ENCODE measurements at regions not wholly inside any gene's neighbourhood (a gene's known extent, or its start where the extent isn't known, plus 50 kb on each side); places are given as distances from the start of the nearest gene placed in this dataset.

DNA sequence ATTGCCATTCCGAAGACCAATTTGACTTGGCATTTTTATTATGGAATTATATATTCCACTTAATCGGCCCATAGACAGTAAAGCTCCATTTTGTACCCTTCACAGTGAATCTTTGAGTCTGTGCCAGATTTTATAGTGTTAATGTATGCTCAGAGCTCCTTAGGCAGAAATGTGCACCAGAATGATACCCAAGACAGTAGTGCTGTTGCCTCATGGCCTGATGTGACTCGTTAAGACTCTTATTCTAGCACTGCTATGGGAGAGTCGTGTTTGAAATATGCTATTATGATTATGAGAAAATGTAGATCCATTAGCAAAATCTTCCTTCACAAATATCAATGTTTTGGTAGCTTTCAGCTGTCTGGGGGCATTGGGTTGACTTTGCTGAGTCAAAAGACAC is 209.8 kb upstream of the RAG2 start:
- DNase-seq, result no peak

DNA sequence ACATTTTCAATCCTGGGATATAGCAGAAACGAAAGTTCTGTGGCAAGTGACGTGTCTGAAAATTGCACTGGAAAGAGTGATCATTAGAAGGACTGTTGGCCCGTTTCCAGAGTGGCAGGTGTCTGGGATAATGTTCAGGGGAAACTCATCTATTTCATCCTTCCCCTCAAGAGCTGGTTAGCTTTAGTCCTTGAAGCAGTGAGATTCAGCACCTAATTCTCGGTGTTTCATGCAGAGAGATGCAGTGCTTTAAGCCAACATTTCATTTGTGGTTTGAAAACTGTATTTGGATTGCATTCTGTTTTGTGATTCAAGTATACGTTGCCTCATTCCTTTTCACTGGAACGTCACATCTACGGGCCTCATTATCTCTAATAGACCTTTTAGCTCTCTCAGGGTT is 205.0 kb upstream of the RAG2 start:
- no peak for DNase-seq

DNA sequence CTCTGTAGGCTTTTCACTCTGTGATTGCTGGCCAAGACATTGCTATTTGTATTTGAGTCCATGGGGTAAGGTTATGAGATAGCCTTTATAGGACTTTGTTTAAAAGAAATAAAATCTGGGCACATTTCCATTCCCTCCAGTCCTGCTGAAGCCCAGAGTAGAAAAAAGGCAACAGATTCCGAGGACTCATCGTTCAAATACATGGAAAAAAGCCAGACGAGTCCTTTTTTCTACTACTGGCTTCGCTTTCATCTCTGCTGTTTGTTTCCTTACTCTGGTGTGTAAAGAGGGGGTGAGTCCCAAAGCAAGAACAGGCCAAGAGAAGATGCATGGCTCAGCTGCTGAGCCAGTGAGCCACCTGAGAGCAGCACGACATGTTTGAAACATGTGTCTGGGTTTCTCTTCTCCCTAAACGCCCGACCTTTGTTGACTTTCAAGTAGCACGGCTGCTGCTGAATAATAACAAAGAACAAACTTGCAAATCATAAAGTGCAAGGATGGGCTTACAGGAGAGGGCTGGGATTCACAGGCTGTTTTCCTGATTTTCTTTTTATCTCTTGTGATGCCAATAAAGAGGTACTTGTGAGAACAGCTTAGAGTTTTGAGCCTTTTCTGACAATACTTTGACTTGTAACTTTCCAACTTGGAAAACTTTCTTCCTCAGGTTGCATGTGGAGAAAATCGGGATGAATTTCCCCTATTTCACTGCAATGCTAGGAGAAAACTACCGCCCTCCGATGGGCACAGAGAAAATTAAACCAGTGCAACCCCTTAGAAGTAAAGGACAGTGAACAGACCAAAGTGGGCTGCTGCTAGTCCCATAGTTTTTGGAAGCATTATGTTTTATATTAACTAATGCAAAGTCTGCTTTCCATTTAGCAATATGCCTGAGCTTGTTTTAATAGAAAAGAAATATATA is 195.2 kb upstream of the RAG2 start:
- no peak for DNase-seq

DNA sequence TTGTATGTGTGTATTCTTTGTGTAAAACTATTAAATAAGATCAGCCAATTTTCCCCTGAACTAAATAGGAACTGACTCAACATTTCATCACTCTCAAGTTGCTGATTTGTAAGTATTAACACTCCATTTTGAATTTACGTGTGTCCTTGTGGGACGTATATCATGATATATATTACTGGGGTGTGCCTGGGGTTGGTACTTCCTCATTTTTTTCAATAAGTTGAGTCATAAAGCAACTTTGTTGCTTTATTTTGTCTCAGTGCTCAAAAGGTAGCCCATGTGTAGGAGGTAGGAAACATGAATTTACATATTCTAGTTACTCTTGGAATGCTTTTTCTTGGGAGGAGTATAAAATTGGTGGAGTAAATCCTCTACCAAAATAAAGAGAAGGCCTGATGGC is 193.9 kb upstream of the RAG2 start:
- DNase-seq, result no peak

DNA sequence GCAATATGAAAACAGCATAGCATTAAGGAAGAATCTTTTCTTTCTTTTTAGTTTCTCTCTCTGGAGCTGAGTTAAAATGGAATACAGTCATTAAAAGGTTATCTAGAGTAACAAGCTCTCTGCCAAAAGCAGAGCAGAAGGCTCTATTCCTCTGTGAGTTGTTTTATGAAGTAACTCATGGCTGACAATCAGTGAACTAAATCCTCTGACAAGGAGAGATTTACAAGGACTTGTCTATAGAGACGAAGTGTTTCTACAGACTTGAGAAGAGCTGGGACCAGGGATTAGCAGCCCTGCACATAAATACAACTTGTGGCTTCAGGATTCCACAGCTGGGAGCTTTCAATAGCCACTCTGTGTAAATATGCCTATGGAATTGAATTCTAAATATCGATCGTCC is 192.5 kb upstream of the RAG2 start:
- DNase-seq, result no peak

DNA sequence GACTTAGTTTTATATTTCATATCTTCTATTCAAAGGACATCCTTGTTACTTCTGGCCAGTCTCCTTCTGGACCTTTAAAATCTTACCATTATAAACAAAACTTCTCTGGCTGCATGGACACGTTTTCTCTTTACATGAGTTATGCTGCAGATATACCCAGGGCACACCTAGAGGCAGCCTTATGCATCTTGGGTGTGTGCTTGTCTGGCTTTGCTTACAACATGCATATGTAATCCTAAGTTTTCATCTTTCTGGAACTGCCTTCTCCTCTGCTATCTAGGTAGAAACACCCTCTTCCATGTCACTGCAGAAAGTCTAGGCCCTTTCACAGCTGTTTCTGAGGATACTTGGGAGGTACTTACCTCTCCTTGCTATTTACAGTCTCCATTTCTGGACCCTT is 185.8 kb upstream of the RAG2 start:
- DNase-seq, result no peak

DNA sequence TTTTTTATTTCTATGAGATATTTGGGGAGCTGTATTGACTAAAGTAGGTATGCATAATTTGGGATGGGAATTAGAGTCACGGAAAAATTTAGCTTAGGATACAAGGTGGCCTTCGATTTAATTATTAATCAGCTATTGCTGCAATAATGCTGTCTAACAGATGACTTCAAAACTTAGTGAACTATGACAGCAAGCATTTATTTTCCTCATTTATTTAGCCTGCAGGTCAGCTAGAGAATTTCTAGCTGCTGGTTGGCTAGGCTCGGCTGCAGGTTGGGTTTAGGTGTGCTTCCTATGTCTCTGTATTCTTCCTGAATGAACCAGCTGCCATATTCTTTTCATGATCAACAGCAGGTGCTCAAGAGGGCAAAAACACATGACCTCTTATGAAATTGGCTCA is 181.8 kb upstream of the RAG2 start:
- DNase-seq, result no peak

DNA sequence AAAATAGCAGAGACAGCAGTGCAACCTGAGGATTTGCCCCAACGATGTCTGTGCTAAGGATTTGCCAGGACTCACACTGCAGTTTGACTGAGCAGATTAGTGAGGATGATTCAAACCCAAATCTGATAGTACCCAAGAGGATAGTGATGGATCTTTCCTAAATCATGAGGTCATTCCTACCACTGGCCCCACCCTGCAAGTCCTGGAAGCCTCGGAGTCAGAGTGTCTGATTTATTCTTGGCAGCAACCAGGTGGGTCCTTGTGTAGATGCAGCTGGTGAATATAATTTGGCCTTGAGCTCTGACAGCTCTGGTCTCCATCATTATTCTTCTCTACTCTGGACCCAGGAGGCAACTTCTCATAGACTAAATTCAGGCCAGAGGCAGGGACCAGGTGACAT is 179.3 kb upstream of the RAG2 start:
- DNase-seq, result no peak

DNA sequence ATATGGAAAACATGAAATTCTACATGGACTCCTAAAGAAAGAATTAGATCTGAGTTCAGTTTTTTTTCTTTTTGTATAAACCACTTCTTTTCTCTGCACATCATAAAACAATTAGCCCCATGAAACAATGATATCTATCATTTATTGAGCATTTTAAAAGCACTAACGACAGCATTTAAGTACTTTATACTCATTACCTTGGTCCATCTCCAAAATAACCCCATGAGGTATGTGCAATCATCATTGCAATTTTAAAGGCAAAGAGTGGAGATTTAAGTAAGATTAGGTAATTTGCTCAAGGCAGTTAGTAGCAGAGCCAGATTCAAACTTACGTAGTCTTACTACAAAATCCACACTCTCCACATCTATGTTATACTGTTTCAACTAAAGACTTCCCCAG is 177.7 kb upstream of the RAG2 start:
- DNase-seq, result no peak

DNA sequence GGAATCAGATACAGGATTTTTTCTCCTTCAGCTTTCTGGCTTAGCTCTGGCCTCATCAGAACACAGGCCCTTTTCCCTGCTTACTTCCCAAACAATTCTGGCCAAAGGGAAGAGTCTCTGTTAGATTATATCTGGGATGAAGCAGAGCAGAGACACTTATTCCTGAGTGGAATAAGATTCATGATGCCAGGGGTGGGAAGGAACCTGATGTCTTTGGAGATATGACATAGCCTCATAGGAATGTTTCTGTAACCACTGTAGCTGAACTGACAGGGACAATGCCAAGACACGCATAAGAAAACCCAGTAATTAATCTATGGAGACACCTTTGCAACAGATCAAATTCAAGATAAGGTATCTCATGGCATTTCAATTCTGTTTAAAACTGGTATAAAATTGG is 177.1 kb upstream of the RAG2 start:
- DNase-seq, result no peak

DNA sequence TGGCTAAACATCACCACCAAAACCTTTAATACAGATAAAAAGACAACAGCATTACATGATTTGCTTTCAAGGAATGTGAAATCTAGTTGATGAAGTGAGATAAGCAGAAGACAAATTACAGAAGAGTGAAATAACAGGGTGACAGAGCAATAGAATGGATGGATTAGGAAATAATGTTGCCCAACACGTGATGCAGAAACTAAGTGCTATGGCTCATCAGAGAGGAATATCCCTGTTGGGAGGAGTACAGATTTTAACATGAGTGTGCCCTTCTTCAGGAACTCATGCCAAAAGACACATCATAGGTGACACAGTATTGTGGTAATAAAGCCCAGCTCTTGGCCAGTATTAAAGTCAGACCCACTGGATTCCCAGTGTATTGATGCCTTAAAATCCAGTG is 176.6 kb upstream of the RAG2 start:
- DNase-seq, result no peak

DNA sequence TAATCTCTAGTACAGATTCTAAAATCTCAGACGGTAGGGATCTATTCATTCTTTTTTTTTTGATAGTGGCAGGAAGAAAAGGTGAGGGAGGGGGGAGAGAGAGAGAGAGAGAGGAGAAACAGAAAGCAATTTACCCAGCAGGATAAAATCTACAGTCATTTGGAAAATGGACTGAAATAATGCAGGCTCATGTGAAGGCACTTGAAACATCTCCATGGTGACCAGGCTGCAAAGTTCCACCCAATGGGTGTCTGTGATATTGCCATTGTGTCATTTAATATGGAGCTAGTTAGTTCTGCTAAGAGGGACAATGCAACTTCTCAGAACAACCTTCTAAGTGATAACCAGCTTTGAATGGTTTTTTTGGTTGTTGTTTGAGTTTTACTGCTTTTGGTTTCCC is 165.2 kb upstream of the RAG2 start:
- no peak for DNase-seq

DNA sequence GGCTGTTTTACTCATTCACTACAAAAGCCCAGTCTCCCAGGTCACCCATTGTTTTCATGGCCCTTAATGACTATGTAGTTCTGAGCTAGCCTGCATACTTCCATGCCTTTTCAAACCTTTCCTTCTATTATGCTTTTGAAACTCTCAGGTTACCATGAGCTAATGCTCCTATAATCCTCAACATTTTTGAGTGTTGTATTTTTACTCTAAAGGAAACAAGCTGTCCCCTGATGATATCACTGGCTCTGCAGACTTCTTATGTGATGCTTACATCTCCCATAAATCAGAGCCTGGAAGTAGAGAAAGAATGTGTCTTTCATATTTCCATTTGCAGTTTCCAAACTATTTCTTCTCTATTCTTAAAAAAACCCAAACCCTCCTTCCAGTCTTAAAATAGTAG is 159.0 kb upstream of the RAG2 start:
- no peak for DNase-seq

DNA sequence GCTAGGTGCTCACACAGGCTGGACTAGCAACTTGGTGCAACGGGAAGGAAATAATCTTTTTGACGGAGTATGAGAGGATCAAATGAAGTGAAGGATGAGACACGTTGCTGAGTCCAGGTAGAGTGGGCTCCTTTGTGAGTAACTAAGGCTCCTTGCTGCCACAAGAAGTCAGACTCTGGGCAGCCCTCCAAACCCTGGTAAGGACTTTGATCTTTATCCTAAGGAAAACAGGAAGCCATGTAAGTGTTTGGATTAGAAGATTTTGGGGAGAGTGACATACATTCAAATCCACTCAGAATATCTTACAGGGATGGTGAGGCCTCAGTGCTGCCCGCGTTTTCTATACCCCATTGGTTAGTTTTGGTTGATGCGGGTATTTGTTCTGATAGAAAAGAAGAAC is 155.9 kb upstream of the RAG2 start:
- DNase-seq, result no peak

DNA sequence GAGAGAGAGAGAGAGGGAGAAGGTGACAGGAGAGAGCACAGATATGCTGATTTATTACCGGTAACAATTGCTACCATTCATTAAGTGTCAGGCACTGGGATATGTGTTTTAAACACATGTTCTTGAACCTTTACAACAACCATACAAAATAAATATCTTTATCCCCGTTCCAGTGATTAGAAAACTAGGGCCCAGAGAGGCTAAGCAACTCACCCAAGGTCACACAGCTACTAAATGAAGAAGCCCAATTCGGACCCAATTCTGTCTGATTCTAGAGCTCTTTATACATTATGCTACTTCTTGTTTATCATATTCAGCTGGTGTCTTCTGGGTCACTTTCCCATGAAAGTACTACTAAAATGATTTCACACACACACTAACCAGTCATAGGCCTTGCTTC is 154.0 kb upstream of the RAG2 start:
- DNase-seq, result no peak

DNA sequence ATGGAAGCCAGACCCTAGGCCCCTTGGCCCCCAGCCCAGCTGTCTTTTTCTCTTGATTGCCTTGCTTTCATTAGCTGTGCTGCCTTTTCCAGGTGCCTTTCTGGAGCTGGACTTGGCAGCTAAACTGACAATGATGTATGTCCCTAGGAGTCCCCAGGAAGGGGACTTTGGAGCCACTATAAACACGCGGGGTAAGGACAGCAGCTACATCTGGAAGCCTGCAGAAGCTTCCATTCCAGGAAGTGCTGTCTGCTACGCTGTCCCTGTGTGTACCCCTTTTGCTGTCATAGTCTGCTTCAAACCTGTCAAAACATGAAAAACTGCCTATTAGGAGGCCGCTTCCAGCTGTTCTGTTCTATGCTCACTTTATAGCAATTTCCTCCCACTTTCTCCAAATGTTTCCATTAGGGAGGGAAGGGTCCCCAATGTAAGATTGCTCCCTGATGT is 153.3 kb upstream of the RAG2 start:
- no peak for DNase-seq

DNA sequence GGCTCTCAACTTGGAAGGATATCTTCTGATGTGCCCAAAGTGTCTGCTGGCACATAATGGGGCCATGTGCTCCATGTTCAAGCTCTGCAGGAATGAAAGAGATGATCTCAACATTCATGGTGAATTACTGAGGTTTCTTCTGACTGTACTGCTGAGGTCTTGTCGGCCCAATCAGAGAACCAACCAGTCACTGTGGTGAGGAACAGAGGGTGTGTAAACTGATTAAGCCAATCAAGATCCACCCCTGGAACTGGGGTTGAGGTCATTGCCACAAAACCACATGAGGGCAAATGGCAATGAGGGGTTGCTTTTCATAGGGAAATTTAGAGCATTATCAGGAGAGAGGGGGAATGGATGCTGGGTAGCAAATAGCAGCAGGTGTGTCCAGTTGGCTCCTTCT is 152.3 kb upstream of the RAG2 start:
- DNase-seq, result no peak

DNA sequence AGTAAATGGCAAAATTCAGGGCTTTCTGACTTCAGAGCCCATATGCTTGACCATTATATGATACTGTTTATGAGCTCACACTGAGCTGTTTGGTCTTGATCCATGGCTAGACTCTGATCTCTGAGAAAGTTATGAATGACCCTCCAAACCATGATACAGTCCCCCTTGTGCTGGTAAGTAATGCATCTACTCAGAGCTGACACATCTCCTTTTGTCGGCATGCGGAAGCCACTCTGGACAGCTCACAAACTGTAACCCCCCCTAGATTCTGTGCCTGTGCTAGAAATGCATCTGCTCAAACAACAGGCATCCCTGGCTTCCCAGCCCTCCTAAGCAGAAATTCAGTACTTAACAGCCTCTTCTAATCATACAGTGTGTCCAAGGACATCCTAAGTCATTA is 150.8 kb upstream of the RAG2 start:
- no peak for DNase-seq

DNA sequence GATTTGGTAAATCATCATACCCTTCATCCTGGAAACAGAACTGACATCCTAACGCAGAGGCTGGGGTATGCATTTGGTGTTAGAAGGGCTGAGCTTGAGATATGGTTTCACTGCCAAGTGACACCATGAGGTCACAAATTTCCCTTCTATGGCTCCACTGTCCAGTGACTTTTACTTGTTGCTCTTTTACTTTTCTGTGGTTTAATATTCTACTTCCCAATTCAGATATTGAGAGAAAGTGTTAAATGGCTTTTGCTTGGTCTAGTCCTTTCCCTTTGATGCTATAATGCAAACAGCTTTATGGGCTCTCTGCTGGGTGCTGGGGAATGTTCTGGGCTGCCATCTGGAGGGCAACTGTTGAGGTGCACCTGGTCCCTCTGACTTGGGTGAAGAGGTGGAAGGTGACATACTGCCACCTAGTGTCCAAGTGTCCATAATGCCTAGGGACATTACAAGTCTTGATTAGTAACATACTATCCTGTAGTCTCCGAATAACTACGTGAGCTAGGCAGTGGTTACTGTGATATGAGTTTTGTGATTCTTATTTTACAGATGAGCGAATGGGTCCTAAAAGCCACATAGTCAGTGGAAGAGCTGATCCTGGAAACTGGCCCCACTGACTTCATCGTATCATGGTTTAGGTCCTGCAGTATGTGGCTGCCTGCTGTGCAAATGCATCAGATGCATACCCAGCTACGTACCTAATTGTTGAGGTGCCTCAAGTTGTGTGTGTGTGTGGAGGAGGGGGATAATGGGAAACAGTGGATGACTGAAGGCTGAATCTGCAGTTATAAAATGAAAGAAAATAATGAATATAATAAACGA is 149.1 kb upstream of the RAG2 start:
- peak; percentile 3 to 52 (median 26) for DNase-seq

DNA sequence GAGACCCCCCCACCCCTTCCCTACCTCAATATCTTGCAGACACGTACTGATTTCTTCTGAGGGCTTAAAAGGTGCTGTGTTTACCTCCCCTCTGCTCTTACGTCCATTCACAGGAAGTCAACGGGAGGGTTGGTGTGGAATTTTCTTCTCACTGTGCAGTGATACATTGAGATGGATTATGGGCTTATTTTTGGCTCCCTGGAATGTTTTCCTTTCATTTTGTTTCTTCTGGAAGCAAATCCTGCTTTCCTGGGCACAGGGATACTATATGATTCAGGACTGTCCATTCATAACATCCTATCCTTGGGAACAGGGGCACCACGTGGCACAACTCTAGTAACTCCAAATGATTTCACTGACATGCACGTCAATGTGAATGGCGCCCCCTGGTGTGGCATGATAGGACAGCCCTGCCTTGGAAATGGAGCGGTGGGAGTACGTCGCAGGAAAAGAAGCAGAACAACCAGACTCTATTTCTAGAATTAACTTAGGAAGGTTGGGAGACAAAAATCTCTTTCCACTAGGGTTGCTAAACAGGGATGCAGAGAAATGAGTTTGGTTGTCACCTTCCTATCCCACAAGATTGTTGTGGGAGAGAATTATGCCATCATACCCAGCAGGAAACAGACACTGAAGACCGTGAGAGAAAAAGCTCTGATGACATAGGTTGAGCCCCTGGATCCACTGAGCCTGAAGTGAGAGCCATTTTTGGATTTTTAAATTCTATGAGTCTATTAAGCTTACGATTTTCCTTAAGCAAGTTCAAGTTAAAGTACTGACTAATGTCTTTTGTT is 146.5 kb upstream of the RAG2 start:
- DNase-seq, result peak; percentile 1 to 40 (median 9)

DNA sequence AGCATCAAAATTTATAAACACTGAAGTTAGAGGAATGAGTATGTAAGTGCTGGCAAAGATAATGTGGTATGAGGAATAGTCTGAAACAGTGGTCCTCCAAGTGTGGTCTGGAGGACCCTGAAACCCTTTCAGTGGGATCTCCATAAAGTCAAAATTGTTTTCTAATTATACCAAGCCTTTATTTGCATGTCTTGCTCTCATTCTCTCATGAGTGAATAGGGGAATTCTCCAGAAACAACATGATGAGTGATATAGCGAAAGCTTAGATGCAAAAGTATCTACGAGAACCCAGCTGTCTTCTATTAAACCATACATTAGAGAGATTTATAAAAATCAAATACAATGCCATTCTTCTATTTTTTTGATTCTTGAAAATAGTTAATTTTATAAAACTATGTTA is 145.0 kb upstream of the RAG2 start:
- no peak for DNase-seq

DNA sequence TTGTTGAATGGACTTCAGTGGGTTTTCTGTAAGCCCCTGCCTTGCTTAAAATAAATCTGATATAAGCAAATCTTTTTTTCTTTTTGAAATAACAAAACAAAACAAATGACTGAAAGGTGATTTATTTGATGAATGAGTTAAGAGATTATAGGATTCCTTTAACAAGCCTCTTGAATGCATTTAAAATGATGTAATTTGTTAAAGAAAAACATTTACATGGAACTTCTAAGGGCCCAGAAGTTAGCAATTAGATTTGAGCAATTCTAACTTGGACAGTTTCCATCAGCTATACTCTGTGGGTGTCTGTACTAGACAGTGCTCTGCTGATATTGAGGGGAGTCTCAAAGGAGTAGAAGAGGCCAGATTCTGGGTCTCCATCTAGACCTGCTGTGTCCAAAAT is 143.5 kb upstream of the RAG2 start:
- DNase-seq, result no peak

DNA sequence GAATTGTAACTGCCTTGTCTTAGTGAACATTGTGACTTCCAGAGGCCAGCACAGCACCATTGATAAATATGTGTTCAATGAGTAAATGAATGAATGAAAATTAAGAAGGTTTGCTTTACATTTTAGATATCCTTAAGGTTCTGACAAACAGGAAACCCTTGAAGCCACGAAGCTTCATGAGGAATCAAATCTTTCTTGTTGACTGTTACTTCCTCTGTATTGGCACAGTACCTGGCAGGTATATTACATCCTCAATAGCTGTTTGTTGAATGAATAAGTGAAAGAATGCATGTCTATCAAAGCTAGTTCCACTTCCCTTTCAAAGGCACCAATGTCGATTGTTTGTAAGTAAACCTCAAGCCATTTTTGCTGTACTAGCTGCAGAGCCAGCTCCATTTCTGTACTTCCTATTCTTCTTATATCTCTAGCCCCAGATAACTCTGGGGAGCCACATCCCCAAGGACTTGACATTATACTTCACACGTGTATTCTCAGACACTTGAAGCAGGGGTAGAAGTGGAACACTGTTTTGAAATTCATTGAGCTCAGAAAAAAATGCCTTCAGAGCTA is 140.3 kb upstream of the RAG2 start:
- DNase-seq, result no peak

Data from activated naive CD4-positive, alpha-beta T cell (primary cell).